ENCODE measurements at regions not wholly inside any gene's neighbourhood (a gene's known extent, or its start where the extent isn't known, plus 50 kb on each side); places are given as distances from the start of the nearest gene placed in this dataset.

DNA sequence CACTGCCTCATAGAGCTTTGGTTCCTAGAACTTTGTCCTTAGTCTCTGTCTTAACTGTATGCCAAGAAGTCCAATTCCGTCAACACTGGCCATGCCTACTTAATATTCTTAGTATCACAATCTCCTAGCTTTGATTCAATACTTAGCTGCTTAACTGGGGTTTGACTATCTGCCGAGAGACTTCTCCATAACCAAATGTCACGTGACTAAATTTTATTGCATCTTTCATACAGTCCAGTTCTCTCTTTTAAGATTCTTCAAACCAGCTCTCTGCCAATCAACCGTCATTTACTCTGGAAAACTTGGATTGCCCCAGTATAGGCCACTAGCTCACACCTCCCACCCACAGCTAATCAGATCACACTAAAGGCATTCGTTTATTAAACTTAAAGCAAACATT, 122.8 kb downstream of the ATXN7L3B start:
- no peaks in the 10 kb centered on the region for H3K36me3 ChIP-seq (ENCODE audit: control insufficient read depth, insufficient read depth, low read length)
- no peak for TF ChIP-seq EZH2 (IDR thresholded peaks at IDR 0.05; ENCODE audit: low read length, missing control alignments)
- TF ChIP-seq, protein P1, sequence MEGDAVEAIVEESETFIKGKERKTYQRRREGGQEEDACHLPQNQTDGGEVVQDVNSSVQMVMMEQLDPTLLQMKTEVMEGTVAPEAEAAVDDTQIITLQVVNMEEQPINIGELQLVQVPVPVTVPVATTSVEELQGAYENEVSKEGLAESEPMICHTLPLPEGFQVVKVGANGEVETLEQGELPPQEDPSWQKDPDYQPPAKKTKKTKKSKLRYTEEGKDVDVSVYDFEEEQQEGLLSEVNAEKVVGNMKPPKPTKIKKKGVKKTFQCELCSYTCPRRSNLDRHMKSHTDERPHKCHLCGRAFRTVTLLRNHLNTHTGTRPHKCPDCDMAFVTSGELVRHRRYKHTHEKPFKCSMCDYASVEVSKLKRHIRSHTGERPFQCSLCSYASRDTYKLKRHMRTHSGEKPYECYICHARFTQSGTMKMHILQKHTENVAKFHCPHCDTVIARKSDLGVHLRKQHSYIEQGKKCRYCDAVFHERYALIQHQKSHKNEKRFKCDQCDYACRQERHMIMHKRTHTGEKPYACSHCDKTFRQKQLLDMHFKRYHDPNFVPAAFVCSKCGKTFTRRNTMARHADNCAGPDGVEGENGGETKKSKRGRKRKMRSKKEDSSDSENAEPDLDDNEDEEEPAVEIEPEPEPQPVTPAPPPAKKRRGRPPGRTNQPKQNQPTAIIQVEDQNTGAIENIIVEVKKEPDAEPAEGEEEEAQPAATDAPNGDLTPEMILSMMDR (conservative IDR thresholded peaks at IDR 0.05 in 1 of 2, IDR thresholded peaks at IDR 0.05 in 1 of 2; ENCODE audit: low read depth in 1 of 2, low read length in 2 of 2), result no peak
- H4K20me1 ChIP-seq (ENCODE audit: control insufficient read depth, extremely low read depth, insufficient read depth, low read length), result no peaks in the 10 kb centered on the region
- no peak overlapping the region for H3K9ac ChIP-seq (ENCODE audit: insufficient read depth, low read length)
- H3K27me3 ChIP-seq (ENCODE audit: control insufficient read depth, insufficient read depth, low read length), result no peaks in the 10 kb centered on the region
- DNase-seq (ENCODE audit: low read depth in 2 of 2), result no peak
- no peaks in the 10 kb centered on the region for H3K4me1 ChIP-seq (ENCODE audit: control insufficient read depth, extremely low read depth, insufficient read depth, low read length)
- no peaks in the 10 kb centered on the region for H3K9me3 ChIP-seq (ENCODE audit: control insufficient read depth, insufficient read depth, low read depth, low read length)
- no peak overlapping the region for H3K4me2 ChIP-seq (ENCODE audit: extremely low read depth, insufficient read depth, low read length)
- H3K4me3 ChIP-seq (replicated peaks in 1 of 4; ENCODE audit: control extremely low read depth in 1 of 4, insufficient read depth in 1 of 4, low read depth in 3 of 4, low read length in 4 of 4), result no peak overlapping the region
- H2AFZ ChIP-seq (ENCODE audit: low read length), result no peak overlapping the region
- H3K27ac ChIP-seq (ENCODE audit: insufficient read depth, low read length), result no peak overlapping the region
- H3K79me2 ChIP-seq (ENCODE audit: control insufficient read depth, insufficient read depth, low read length), result no peaks in the 10 kb centered on the region

- Histone ChIP-seq H3K36me3 (ENCODE audit: control insufficient read depth, insufficient read depth, low read length) (no peaks in the 10 kb centered on the region), H3K4me3 (replicated peaks in 1 of 4; ENCODE audit: control extremely low read depth in 1 of 4, insufficient read depth in 1 of 4, low read depth in 3 of 4, low read length in 4 of 4) (no peak overlapping the region), H3K27me3 (ENCODE audit: control insufficient read depth, insufficient read depth, low read length) (no peaks in the 10 kb centered on the region), H4K20me1 (ENCODE audit: control insufficient read depth, extremely low read depth, insufficient read depth, low read length) (no peaks in the 10 kb centered on the region), H3K4me1 (ENCODE audit: control insufficient read depth, extremely low read depth, insufficient read depth, low read length) (no peaks in the 10 kb centered on the region), H2AFZ (ENCODE audit: low read length) (no peak overlapping the region), H3K27ac (ENCODE audit: insufficient read depth, low read length) (no peak overlapping the region), H3K9ac (ENCODE audit: insufficient read depth, low read length) (no peak overlapping the region), H3K79me2 (ENCODE audit: control insufficient read depth, insufficient read depth, low read length) (no peaks in the 10 kb centered on the region), H3K4me2 (ENCODE audit: extremely low read depth, insufficient read depth, low read length) (no peak overlapping the region), H3K9me3 (ENCODE audit: control insufficient read depth, insufficient read depth, low read depth, low read length) (no peaks in the 10 kb centered on the region)
- TF ChIP-seq, protein P1 (conservative IDR thresholded peaks at IDR 0.05 in 1 of 2, IDR thresholded peaks at IDR 0.05 in 1 of 2; ENCODE audit: low read depth in 1 of 2, low read length in 2 of 2), result no peak
- TF ChIP-seq EZH2 (IDR thresholded peaks at IDR 0.05; ENCODE audit: low read length, missing control alignments), result no peak
- DNase-seq (ENCODE audit: low read depth in 2 of 2), result no peak
Measured at GRCh38 chr12:74663958-74664357, 126.3 kb downstream of the ATXN7L3B start.

DNA sequence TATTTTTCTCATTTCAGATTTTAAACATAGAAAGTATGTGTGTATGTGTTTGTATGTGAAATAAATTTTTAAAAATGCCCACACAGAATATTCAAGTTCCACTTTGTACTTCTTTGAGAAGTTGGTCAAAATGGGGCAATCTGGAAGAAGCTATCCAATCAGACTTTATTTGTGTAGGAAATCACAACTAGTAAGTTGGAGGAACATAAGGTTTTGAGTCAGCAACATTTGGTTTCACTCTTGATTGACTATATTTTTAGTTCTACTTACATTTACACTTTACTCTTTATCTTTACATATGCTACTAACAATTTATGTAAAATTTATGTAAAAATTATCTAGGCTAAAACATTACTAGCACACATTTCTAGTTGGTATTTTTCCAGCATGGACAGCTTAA, 128.1 kb downstream of the ATXN7L3B start:
- H3K4me1 ChIP-seq (ENCODE audit: control insufficient read depth, extremely low read depth, insufficient read depth, low read length), result no peaks in the 10 kb centered on the region
- H3K4me3 ChIP-seq (replicated peaks in 1 of 4; ENCODE audit: control extremely low read depth in 1 of 4, insufficient read depth in 1 of 4, low read depth in 3 of 4, low read length in 4 of 4), result no peak overlapping the region
- H3K27me3 ChIP-seq (ENCODE audit: control insufficient read depth, insufficient read depth, low read length), result no peaks in the 10 kb centered on the region
- H3K4me2 ChIP-seq (ENCODE audit: extremely low read depth, insufficient read depth, low read length), result no peak overlapping the region
- H2AFZ ChIP-seq (ENCODE audit: low read length), result no peak overlapping the region
- H3K36me3 ChIP-seq (ENCODE audit: control insufficient read depth, insufficient read depth, low read length), result no peaks in the 10 kb centered on the region
- no peak overlapping the region for H3K27ac ChIP-seq (ENCODE audit: insufficient read depth, low read length)
- no peak overlapping the region for H3K9ac ChIP-seq (ENCODE audit: insufficient read depth, low read length)
- no peaks in the 10 kb centered on the region for H3K9me3 ChIP-seq (ENCODE audit: control insufficient read depth, insufficient read depth, low read depth, low read length)
- DNase-seq (ENCODE audit: low read depth in 2 of 2), result no peak
- TF ChIP-seq, protein P1 (conservative IDR thresholded peaks at IDR 0.05 in 1 of 2, IDR thresholded peaks at IDR 0.05 in 1 of 2; ENCODE audit: low read depth in 1 of 2, low read length in 2 of 2), result no peak
- TF ChIP-seq EZH2 (IDR thresholded peaks at IDR 0.05; ENCODE audit: low read length, missing control alignments), result no peak
- no peaks in the 10 kb centered on the region for H4K20me1 ChIP-seq (ENCODE audit: control insufficient read depth, extremely low read depth, insufficient read depth, low read length)
- no peaks in the 10 kb centered on the region for H3K79me2 ChIP-seq (ENCODE audit: control insufficient read depth, insufficient read depth, low read length)
